Loucy (cell line): ENCODE measurements at regions not wholly inside any gene's neighbourhood (a gene's known extent, or its start where the extent isn't known, plus 50 kb on each side); places are given as distances from the start of the nearest gene placed in this dataset.

Experiments used
- H2AFZ ChIP-seq: fragments of 200-600 bp; sonication (generic); 2 replicates; pipeline ENCODE4 v1.6.0; 2016; ENCODE audit warnings: antibody characterized with exemption, mild to moderate bottlenecking, low read length, moderate library complexity
- H3F3A ChIP-seq: fragments of 200-600 bp; 2 replicates; pipeline ENCODE4 v1.6.0; 2016; ENCODE audit warnings: antibody characterized with exemption, low read depth, mild to moderate bottlenecking
- H3K27me3 ChIP-seq: fragments of 200-600 bp; sonication (generic); 2 replicates; pipeline ENCODE4 v1.6.1; 2014; ENCODE audit warnings: low read length, mild to moderate bottlenecking; ENCODE audit not compliant: insufficient read depth, poor library complexity, severe bottlenecking
- H3K36me3 ChIP-seq: fragments of 200-600 bp; sonication (generic); 2 replicates; pipeline ENCODE4 v1.6.1; 2016; ENCODE audit warnings: low read length; ENCODE audit not compliant: insufficient read depth
- H3K4me1 ChIP-seq: fragments of 200-600 bp; sonication (generic); 2 replicates; pipeline ENCODE4 v1.5.1; 2014; ENCODE audit warnings: low read length, mild to moderate bottlenecking; ENCODE audit not compliant: insufficient read depth, poor library complexity, severe bottlenecking
- H3K4me2 ChIP-seq: fragments of 200-600 bp; sonication (generic); 2 replicates; pipeline ENCODE4 v1.6.0; 2014; ENCODE audit warnings: antibody characterized with exemption, low read length, low read depth, mild to moderate bottlenecking; ENCODE audit not compliant: poor library complexity, severe bottlenecking
- H3K4me3 ChIP-seq: fragments of 200-600 bp; sonication (generic); 2 replicates; pipeline ENCODE4 v1.5.1; 2014; ENCODE audit warnings: low read length, mild to moderate bottlenecking, mixed read lengths; ENCODE audit not compliant: poor library complexity, severe bottlenecking
- H3K79me2 ChIP-seq: fragments of 200-600 bp; sonication (generic); 2 replicates; pipeline ENCODE4 v1.6.1; 2014; ENCODE audit warnings: low read length; ENCODE audit not compliant: insufficient read depth
- H3K9ac ChIP-seq: fragments of 200-600 bp; sonication (generic); 2 replicates; pipeline ENCODE4 v1.6.0; 2014; ENCODE audit warnings: mild to moderate bottlenecking, low read depth, low read length, moderate library complexity; ENCODE audit not compliant: poor library complexity, severe bottlenecking
- H3K9me2 ChIP-seq: fragments of 200-600 bp; sonication (generic); replicated peaks from 2 replicates; pipeline ENCODE4 v1.6.1; 2016; ENCODE audit warnings: low read depth, low read length, mixed read lengths
- H3K9me3 ChIP-seq: fragments of 200-600 bp; sonication (generic); 2 replicates; pipeline ENCODE4 v1.6.1; 2014; ENCODE audit warnings: mild to moderate bottlenecking, antibody characterized with exemption, low read length, low read depth; ENCODE audit not compliant: insufficient read depth
- H4K20me1 ChIP-seq: fragments of 200-600 bp; sonication (generic); 2 replicates; pipeline ENCODE4 v1.6.0; 2014; ENCODE audit warnings: antibody characterized with exemption, low read length, mild to moderate bottlenecking; ENCODE audit not compliant: insufficient read depth, poor library complexity, severe bottlenecking
- EZH2phosphoT487 ChIP-seq: fragments of 200-600 bp; IDR thresholded peaks from 2 replicates; pipeline ENCODE4 v1.6.1; 2018; ENCODE audit warnings: antibody characterized with exemption, mild to moderate bottlenecking, moderate library complexity, borderline replicate concordance
- TF ChIP-seq, protein P1 (sequence below): fragments of 200-600 bp; sonication (generic); conservative IDR thresholded peaks from 2 replicates; pipeline ENCODE4 v1.5.1; 2014; ENCODE audit warnings: mild to moderate bottlenecking, antibody characterized with exemption, low read length

DNA sequence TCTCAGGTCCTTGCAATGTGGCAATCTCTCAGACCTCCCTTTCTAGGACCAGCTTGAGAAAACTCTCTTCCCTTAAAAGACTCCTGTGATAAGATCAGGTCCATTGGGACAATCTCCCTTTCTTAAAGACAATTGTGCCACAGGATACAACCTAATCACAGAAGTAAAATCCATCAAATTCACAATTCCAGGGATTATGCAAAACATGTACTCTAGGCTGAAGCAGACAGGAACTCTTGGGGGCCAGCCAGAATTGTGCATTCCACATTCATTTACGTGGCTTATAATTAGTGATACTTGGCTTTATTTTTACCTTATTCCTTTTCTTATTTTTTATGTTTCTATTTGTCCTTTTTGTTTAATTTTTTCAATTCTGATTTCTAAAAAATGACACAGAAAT lies 257.9 kb downstream of the KLF12 start:
- Histone ChIP-seq H3K4me3 (no peak overlapping the region), H3K4me1 (peaks cover 17% of the 10 kb centered on the region), H3K27me3 (no peaks in the 10 kb centered on the region), H3F3A (no peaks in the 10 kb centered on the region), H3K79me2 (no peaks in the 10 kb centered on the region), H3K4me2 (no peak overlapping the region), H2AFZ (no peak overlapping the region), H4K20me1 (no peaks in the 10 kb centered on the region), H3K36me3 (no peaks in the 10 kb centered on the region), H3K9me3 (no peaks in the 10 kb centered on the region), H3K9me2 (no peaks in the 10 kb centered on the region), H3K9ac (no peak overlapping the region)
- TF ChIP-seq, protein P1, sequence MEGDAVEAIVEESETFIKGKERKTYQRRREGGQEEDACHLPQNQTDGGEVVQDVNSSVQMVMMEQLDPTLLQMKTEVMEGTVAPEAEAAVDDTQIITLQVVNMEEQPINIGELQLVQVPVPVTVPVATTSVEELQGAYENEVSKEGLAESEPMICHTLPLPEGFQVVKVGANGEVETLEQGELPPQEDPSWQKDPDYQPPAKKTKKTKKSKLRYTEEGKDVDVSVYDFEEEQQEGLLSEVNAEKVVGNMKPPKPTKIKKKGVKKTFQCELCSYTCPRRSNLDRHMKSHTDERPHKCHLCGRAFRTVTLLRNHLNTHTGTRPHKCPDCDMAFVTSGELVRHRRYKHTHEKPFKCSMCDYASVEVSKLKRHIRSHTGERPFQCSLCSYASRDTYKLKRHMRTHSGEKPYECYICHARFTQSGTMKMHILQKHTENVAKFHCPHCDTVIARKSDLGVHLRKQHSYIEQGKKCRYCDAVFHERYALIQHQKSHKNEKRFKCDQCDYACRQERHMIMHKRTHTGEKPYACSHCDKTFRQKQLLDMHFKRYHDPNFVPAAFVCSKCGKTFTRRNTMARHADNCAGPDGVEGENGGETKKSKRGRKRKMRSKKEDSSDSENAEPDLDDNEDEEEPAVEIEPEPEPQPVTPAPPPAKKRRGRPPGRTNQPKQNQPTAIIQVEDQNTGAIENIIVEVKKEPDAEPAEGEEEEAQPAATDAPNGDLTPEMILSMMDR, result no peak

GRCh38 chr13:73873940-73874830 lies 260.0 kb downstream of the KLF12 start:
- no peaks in the 10 kb centered on the region for H4K20me1 ChIP-seq
- no peaks in the 10 kb centered on the region for H3K36me3 ChIP-seq
- H2AFZ ChIP-seq, result no peak overlapping the region
- no peak overlapping the region for H3K9ac ChIP-seq
- H3K4me1 ChIP-seq, result peaks cover 14% of the 10 kb centered on the region
- no peaks in the 10 kb centered on the region for H3K27me3 ChIP-seq
- H3K79me2 ChIP-seq, result no peaks in the 10 kb centered on the region
- no peaks in the 10 kb centered on the region for H3K9me2 ChIP-seq
- no peaks in the 10 kb centered on the region for H3F3A ChIP-seq
- TF ChIP-seq EZH2phosphoT487, result no peak
- TF ChIP-seq, protein P1, result no peak
- no peak overlapping the region for H3K4me2 ChIP-seq
- H3K4me3 ChIP-seq, result no peak overlapping the region
- no peaks in the 10 kb centered on the region for H3K9me3 ChIP-seq

- no peak overlapping the region for H3K4me2 ChIP-seq
- no peaks in the 10 kb centered on the region for H3K36me3 ChIP-seq
- H3K9ac ChIP-seq, result no peak overlapping the region
- no peaks in the 10 kb centered on the region for H3K27me3 ChIP-seq
- H3K9me2 ChIP-seq, result no peaks in the 10 kb centered on the region
- peaks cover 6% of the 10 kb centered on the region for H3K4me1 ChIP-seq
- H3K9me3 ChIP-seq, result no peaks in the 10 kb centered on the region
- H3K4me3 ChIP-seq, result no peak overlapping the region
- TF ChIP-seq, protein P1, result no peak
- no peak for TF ChIP-seq EZH2phosphoT487
- no peaks in the 10 kb centered on the region for H4K20me1 ChIP-seq
- no peaks in the 10 kb centered on the region for H3F3A ChIP-seq
- H2AFZ ChIP-seq, result no peak overlapping the region
- no peaks in the 10 kb centered on the region for H3K79me2 ChIP-seq
These were observed 261.8 kb downstream of the KLF12 start for GRCh38 chr13:73872397-73872796.
